HG03045 (cell line): ENCODE measurements at regions not wholly inside any gene's neighbourhood (a gene's known extent, or its start where the extent isn't known, plus 50 kb on each side); places are given as distances from the start of the nearest gene placed in this dataset.

ENCODE experiments used
- ATAC-seq: cut with Tn5 transposase; IDR thresholded peaks from one replicate; pipeline ENCODE4 v1.9.1; 2021; ENCODE audit warnings: mild to moderate bottlenecking, moderate library complexity; ENCODE audit not compliant: unreplicated experiment

DNA sequence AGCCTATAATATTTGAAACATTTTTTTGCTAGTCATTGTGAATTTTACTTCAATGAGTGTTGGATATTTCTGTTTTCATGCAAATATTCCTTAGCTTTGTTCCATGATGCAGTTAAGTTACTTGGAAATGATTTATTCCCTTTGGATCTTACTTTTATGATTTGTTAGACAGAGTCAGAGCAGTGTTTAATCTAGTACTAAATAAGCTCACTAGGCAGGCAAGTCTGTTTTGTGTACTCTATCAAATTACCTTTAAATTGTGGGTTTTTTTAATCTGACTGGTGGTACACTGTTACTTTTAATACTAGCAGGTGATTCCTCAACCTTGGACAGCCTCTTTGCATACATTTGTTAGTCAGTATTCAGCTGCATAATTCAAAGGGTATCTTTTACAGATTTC lies 173.3 kb upstream of the MBNL1 start:
- no peak for ATAC-seq

DNA sequence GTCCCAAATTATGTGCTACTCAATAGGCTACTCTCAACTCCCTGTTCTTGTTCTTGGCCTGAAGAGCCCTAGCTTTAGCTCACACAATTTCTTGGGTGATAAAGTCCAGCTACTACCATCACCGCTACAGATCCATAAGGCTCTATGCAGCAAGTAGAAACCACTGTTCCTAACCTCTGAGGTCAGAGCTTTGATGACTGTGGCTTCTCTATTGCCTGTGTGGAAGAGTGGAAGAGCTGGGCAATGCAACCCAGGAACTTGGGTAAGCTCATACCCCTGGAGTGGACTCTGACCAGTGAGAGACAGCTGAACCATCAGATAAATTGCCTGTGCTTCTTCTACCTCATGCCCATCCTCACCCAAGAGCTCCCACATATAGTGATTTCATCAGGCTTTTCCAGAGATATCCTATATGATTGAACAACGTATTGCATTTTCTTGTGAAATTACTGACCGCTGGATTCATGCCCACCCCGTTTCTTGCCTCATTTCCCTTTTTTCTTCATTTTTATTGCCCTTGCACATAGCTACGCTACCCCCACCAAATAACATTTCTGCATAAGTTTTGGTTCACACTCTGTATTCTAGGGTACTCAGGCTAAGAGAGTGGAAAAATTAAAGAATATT lies 172.3 kb upstream of the MBNL1 start:
- ATAC-seq, result no peak

DNA sequence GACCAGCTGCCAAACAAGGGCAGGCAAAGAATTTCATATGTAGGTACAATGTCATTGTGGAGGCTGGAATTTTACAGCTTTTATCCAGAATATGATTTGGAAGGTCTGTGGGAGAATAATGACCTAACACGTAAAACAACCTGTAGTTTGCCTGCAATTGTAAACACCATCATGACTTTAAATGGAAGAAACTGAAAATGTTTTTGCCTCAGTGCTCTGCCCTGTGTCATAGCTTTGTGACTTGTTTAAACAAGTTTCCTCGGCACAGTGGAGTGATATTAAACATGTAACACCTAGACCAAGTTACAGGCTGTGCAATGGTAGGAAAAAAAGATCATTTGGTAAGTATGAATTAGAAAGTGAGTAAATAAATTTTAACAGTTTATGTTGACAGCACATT lies 171.6 kb upstream of the MBNL1 start:
- no peak for ATAC-seq

DNA sequence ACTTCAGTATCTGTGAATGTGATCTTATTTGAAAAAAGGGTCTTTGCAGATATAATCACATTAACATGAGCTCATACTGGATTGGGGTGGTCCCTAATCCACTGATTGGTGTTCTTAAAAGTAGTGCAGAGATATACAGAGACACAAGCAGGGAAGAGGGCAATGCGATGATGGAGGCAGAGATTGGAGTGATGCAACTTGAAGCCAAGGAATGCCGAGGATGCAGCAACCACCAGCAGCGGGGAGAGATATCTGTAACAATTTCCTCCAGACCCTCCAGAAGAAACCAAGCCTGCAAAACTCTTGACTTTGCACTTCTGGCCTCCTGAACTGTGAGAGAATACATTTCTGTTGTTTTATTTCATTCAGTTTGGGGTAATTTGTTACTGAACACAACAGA lies 171.0 kb upstream of the MBNL1 start:
- ATAC-seq, result no peak

DNA sequence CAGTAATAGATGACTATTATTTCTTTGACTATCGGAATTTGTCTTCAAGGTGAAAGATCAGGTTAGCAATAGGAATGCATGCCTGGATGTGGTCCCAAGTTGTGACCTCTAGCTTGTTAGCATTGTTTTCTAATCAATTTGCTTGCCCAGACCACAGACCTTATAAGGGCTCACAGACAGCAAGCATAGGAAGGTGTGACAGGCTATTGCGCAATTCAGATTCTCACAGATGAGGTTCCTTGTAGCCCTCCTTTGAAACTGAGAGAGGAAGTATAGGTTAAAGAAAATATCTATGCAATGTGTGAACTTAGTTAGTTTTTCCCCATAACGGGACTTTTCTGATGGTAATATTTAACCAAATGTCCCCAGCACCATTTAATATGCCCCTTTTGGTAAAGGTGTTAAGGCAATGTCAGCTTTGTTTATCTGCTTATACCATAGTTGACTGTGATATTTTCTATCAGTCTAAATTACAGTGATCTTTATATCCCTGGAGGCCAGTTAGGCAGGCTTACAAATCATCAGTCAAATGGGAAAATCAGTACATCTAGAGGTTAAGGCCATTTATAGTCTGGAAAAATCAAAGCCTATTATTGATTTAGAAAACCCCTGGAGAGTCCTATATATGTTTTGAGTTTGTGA lies 168.1 kb upstream of the MBNL1 start:
- peak; percentile 93 for ATAC-seq

DNA sequence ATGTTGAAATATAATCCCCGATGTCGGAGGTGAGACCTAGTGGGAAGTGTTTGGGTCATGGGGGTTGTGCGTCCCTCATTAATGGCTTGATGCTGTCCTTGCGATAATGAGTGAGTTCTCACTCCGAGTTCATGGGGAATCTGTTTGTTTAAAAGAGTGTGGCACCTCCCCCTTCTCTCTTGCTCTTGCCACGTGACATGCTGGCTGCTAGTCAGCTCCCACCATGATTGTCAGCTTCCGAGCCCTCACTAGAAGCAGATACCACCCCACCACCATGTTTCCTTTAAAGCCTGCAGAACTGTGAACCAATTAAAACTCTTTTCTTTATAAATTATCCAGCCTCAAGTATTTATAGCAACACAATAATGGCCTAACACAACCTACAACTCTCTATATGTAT lies 166.3 kb upstream of the MBNL1 start:
- no peak for ATAC-seq

DNA sequence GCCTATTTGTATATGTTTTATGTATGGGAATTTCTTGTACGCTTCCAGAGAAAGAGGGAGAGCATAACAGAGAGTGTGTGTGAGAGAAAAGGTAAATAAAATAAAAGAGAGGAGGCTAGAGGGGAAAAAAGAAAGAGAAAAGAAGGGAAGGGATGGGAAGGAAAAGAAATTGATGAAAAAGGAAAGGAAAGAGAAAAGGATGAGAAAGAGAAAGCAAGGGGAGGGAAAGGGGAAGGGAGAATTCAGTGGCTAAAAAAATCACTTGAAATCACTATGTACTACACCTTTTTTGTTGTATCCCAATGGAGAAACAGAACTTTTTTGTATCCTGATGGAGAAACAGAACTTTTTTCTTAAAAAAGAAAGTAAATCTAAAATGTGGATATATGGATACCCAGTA lies 165.5 kb upstream of the MBNL1 start:
- ATAC-seq, result no peak

DNA sequence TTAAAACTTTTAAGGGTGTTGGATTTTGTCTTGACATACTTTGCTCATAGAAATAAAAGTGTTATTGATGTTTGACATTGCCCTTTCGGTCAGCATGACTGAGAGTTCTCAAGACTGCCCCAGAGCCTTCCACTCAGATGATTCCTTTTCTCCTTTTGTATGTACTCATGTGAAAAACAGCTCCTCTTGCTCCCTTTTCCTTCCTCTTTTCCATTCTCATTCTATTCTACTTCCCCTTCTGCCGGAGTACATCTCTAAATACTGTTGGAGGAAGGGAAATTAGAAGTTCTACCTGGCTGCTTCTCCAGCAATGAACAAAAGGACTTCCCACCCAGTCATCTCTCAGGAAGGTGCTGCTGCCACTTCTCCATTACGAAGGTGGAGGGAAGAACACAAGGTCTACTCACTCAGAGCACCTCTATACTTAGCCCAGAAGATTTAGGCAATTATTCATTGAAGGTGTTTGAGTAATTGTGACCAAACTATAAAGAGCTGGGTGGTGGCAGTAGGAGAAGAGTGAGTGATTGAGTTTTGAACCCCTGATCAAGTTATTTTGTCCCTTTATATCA lies 163.8 kb upstream of the MBNL1 start:
- no peak for ATAC-seq

DNA sequence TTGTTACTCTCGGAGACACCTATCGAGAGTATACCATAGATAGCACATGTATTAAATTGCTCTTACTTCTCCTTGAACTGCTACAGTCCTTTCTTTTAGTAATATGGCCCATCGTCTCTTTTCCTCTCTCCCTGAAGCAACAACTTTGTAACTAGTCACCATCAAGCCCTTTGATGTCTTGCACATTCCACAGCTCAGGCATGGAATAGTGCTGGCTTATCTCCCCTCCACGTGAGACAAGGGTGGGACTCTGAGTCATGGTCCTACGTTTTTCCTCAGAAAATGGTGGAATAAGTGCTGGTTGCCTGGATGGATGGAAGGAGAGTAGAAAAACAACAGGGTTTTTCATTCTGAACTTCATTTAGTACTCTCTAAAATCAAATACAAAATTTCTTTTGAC lies 163.3 kb upstream of the MBNL1 start:
- no peak for ATAC-seq

DNA sequence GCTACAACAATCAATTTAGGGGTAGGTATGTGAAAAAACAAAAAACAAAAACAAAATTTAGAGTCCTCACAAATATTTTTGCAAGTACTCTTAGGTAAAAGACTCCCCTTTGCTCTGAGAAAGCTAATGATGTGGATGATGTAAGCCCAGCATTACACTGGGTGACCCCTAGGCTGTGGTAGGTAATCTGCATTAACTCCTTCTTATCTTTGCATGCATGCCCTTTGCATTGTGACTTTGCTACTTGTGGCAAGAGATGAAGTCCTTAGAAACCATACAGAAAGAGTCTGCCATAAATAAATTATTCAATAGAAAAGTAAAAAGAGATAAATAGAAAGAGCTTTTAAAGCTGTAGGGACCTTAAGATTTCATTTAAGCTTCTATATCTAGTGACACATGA lies 159.7 kb upstream of the MBNL1 start:
- no peak for ATAC-seq

DNA sequence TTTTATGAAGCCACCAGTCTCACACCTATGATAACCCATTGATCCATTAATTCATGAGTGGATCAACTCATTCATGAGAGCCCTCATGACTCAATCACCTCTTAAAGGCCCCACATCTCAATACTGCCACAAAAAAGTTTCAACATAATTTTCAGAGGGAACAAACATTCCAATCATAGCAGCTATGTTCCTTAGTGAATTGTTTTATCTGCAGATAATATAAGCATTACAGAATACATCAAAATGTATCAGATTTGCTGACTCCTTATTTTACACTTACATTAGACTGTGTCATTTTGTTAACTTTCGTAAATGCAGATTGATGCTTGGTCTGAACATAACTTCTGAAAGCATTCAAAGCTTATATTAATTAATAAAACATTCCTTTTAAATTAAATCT lies 155.3 kb upstream of the MBNL1 start:
- no peak for ATAC-seq

DNA sequence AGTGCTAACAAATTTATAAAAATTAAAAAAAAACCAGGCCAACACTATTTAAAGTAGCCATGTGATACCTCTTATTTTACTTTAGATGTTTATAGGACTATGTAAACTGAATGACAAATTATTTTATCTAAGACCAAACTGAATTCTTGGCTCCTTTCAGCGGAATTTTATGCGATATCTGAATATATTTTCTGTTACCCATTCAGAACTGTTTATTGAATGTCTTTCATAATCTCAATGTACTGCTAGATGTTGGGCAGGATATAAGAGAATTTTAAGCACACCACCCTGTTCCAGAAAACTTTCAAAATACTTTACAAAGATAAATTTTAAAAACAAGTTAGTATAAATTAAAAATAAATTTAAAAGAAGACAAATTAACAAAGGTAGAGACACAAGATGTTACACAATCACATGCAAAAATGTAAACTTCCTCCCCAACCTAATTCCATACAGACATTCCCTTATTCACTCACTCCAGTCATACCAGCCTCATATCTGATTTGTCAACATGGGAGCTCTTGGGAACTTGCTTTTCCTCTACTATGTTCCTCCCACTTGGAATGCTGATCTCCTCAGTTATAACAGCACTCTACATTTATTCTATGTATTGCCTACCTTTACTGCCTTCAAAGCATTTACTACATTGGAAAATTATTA lies 154.6 kb upstream of the MBNL1 start:
- no peak for ATAC-seq

DNA sequence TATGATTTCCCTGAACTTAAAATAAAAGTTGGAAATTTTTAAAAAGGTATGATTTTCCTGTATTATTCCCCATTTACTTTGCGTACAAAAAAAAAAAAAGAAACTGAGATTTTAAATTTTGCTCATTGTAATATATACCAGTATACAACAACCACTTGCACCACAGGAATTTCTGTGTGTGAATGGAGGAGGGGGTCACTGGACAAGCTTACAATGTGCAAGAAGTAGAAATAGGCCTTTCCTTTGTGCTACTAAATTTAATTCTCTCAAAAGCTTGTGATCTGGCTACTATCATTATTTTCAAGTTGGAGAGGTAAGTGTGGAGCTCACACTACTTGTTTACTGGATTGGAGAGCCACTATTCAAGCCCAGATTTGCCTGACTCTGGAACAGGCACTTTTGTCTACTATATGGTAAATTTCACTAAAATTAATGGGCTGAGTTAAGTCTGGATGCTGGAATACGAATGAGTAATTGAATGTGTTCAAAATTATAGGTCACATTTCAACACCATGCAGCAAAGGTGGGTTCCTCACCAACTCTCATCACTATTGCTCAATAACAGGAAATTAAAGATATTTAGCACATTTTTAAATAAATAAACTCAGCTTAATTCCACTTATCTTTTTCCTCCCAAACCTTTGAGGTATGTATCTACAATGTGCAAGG lies 148.0 kb upstream of the MBNL1 start:
- ATAC-seq, result no peak

DNA sequence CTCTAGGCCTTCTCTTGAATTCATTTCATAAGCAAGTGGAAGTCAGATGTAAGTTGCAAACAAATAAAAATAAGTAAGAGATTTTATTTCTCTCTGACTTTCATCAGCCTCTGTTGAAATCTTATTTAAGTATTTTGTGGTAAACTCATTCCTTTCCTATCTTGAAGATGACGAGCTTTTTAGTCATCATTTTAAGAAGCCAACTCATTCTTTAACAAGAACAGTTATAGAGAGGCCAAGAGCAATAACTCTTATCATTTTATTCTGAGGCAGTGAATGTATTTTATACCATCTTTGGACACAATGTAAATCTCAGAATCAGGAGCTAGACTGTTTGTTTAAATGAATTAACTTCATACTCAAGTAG lies 147.5 kb upstream of the MBNL1 start:
- no peak for ATAC-seq

DNA sequence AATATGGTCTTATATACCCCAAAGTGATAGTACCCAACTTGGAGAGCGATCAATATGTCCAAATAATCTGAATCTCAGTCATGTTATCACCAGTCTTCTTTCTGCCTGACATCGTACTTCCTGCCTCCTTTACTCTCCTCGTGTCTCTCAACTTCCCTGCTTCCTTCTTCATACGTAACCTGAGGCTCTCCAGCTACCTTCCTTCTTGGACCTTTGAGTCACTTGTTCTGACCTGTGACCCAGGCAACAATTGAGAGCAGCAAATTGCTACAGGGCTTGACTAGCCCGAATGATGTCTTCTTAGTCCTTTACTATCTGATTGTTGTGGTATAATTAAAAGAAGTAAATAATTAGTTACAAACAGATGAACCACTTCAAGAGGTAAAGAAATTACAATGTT lies 145.9 kb upstream of the MBNL1 start:
- no peak for ATAC-seq

DNA sequence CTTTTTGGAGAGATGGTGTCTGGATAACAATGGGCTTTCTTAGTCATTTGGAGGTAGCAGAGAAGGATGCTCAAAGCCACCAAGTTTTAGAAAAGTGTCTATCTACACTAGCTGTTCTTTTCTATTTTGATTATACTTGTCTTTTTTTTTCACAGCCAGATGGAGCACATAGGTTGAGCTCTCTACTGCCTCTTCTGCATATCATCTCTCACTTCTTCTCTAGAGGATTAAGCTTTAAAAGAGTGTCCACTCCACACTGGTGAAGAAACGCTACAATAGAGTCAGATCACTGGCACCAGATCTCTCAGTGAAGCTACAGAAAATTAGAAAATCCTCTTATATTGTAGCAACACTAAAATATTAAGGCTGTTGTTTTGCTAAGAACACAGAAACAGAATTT lies 145.3 kb upstream of the MBNL1 start:
- ATAC-seq, result no peak

DNA sequence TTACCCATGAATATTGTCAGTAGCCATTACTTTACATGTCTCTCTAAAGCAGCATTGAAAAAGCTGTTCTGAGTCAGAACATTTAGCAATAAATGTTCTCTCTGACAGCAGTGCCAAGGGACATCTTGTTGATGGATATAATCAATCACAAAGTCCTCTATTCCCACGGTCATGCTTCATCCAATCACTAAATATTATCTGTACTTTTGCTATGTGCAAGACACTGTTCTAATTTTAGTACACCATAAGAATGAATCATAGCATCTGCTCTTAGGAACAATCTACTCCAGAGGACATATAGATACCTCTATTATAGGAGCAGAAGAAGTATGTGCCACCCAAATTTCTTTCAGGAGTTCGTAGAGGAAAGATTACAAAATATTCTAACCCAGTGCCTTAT lies 142.5 kb upstream of the MBNL1 start:
- ATAC-seq, result no peak

DNA sequence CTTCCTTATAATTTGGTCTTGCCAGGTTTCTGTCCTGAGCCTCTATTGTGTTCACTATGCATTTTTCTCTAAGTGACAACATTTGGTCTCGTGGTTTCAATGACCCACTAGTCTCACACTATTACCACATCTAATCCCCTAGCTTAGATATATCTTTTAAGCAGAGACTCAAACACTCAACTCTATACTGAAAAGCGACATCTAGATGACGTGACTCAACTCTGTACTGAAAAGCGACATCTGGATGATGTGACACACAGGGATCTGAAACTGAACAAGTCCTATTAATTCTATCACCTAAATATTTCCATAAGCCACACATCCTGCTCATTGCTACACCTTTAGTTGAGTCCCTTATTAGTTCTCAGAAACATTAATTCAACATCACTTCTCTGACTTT lies 141.7 kb upstream of the MBNL1 start:
- ATAC-seq, result peak; percentile 98

DNA sequence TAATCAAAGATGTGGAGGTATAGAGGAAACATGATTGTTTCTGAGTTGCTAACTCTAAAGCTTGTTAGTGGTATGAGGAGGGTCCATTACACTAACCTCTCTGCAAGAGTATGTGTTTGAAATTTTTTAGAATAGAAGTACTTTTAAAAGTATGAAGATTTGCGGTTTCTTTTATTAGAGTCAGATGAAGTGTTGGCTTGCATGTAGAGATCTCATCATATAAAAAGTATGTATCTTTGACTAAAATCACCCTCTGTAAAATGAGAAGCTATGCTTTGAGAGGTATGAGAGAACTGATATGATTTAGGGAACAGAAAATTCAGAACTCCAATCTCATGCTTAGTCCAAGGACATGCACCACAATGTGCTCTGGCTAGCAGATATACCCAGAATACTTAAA lies 140.4 kb upstream of the MBNL1 start:
- no peak for ATAC-seq

DNA sequence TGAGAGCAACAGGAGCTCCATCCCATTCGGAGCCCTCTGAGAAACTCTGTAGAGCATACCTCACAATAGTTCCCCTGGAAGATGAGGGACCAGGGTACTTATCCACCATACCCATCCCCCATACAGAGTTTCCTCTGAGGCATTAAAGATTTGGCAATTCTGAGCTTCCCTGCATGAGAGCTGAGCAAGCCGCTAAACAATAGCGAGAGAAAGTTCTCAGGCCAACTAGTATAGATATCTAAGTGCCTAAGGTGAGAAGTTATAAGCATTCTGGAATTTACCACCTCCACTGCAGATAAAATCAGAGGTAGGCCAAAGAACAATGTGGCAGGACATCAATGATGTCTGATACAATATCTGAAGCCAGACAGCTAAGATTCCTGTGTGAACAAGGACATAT lies 129.1 kb upstream of the MBNL1 start:
- no peak for ATAC-seq

DNA sequence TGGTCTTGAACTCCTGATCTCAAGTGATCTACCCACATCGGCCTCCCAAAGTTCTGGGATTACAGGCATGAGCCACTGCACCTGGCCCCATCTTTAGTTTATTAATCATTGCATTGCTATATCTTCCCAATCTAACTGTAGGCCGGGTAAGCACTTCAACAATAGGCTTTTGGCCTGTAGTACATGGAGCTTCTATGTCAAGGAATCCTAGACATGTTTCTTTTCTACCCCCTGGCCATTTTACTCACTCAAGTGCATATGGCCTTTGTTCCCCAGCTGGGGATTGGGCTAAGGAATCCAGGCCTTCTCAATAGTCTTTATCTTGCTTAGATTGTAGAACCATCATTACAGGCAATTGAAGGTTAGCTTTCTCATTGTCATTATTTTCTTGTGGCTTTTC lies 122.3 kb upstream of the MBNL1 start:
- no peak for ATAC-seq

DNA sequence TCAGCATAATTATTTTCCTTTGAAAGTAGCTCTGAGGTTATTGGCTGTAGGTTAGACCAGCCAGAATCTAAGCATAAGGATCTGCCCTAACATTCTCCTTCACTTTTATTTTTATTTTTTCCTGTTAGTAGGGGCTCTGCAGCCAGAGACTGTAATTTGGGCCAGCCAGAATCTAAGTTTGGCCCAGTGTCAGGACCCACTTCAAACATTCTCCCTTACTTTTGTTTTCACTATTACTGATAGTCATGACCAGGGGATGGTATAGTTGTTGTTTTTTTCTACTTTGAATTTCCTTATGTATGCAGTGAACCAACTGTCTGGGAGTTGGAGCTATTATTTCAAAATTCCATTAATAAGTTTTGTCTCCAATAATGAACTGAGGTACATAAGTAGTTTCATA lies 121.0 kb upstream of the MBNL1 start:
- ATAC-seq, result no peak
